HG03460 (cell line): ENCODE measurements at regions not wholly inside any gene's neighbourhood (a gene's known extent, or its start where the extent isn't known, plus 50 kb on each side); places are given as distances from the start of the nearest gene placed in this dataset.

ENCODE experiments used
- ATAC-seq: cut with Tn5 transposase; IDR thresholded peaks from one replicate; pipeline ENCODE4 v1.9.1; 2021; ENCODE audit not compliant: unreplicated experiment

GRCh38 chr13:105058517-105058916, 1476.9 kb downstream of the EFNB2 start:
- ATAC-seq, result no peak

- ATAC-seq, result no peak
These were observed 1482.8 kb downstream of the EFNB2 start for GRCh38 chr13:105052711-105053110.

- ATAC-seq, result no peak
These were observed 1484.8 kb downstream of the EFNB2 start for GRCh38 chr13:105050686-105051085.

GRCh38 chr13:105048677-105049076, 1486.8 kb downstream of the EFNB2 start:
- ATAC-seq, result peak; percentile 80

- no peak for ATAC-seq
These were observed 1487.7 kb downstream of the EFNB2 start for GRCh38 chr13:105047676-105048295.

- ATAC-seq, result no peak
These were observed 1498.4 kb downstream of the EFNB2 start for GRCh38 chr13:105037110-105037509.

- no peak for ATAC-seq
These were observed 1500.4 kb downstream of the EFNB2 start for GRCh38 chr13:105035092-105035491.

- ATAC-seq, result no peak
These were observed 1501.5 kb downstream of the EFNB2 start for GRCh38 chr13:105033999-105034398.

GRCh38 chr13:105031306-105031705, 1504.2 kb downstream of the EFNB2 start:
- no peak for ATAC-seq

GRCh38 chr13:105030851-105031250, 1504.6 kb downstream of the EFNB2 start:
- no peak for ATAC-seq

GRCh38 chr13:105019073-105019472, 1516.4 kb downstream of the EFNB2 start:
- no peak for ATAC-seq

- no peak for ATAC-seq
These were observed 1519.2 kb downstream of the EFNB2 start for GRCh38 chr13:105016266-105016665.

GRCh38 chr13:105008604-105009003, 1526.9 kb downstream of the EFNB2 start:
- ATAC-seq, result no peak

- no peak for ATAC-seq
These were observed 1528.2 kb downstream of the EFNB2 start for GRCh38 chr13:105007166-105007808.

- no peak for ATAC-seq
These were observed 1539.4 kb downstream of the EFNB2 start for GRCh38 chr13:104996022-104996421.

GRCh38 chr13:104993708-104994107, 1541.8 kb downstream of the EFNB2 start:
- ATAC-seq, result no peak

GRCh38 chr13:104987621-104988020, 1547.8 kb downstream of the EFNB2 start:
- no peak for ATAC-seq

GRCh38 chr13:104984296-104984818, 1551.1 kb downstream of the EFNB2 start:
- peak; percentile 83 for ATAC-seq

GRCh38 chr13:104983601-104984000, 1551.9 kb downstream of the EFNB2 start:
- no peak for ATAC-seq

GRCh38 chr13:104980586-104980985, 1554.9 kb downstream of the EFNB2 start:
- ATAC-seq, result no peak

- ATAC-seq, result no peak
These were observed 1556.0 kb downstream of the EFNB2 start for GRCh38 chr13:104979281-104980030.

GRCh38 chr13:104976986-104977385, 1558.5 kb downstream of the EFNB2 start:
- no peak for ATAC-seq
